Thyroid gland (tissue), 4 donors: ENCODE measurements at regions not wholly inside any gene's neighbourhood (a gene's known extent, or its start where the extent isn't known, plus 50 kb on each side); places are given as distances from the start of the nearest gene placed in this dataset.

ENCODE experiments used
- DNase-seq, 2 donors: peaks; one replicate each; pipeline ENCODE4 v3.0.0-alpha.2; 2019
- H3K27ac ChIP-seq, 3 donors: fragments of 200-600 bp; sonication (generic); 1 replicate in 2 of 3; 2 replicates in 1 of 3; pipeline ENCODE4 v1.5.1; 2016 to 2019; ENCODE audit warnings: mild to moderate bottlenecking in 1 of 3, moderate library complexity in 1 of 3
- H3K27me3 ChIP-seq: fragments of 200-600 bp; sonication (generic); one replicate; pipeline ENCODE4 v1.5.1; 2019
- H3K36me3 ChIP-seq, 2 donors: fragments of 200-600 bp; sonication (generic); one replicate each; pipeline ENCODE4 v1.5.1; 2016 to 2019
- H3K4me1 ChIP-seq, 2 donors: fragments of 200-600 bp; sonication (generic); one replicate each; pipeline ENCODE4 v1.5.1; 2017 to 2019
- H3K4me3 ChIP-seq, 3 donors: fragments of 200-600 bp; sonication (generic); replicated peaks in 1 of 3; 1 replicate in 2 of 3; 2 replicates in 1 of 3; pipeline ENCODE4 v1.5.1; 2016; ENCODE audit warnings: mild to moderate bottlenecking in 1 of 3
- H3K9me3 ChIP-seq: fragments of 200-600 bp; sonication (generic); one replicate; pipeline ENCODE4 v1.5.1; 2017
- POLR2A ChIP-seq, 2 donors: fragments of 450-650 bp; IDR thresholded peaks; one replicate each; pipeline ENCODE4 v1.6.1; 2017; ENCODE audit warnings: antibody characterized with exemption in 2 of 2, mild to moderate bottlenecking in 2 of 2, moderate library complexity in 1 of 2
- WGBS, 2 donors: methylation state at CpG; one replicate each; pipeline ENCODE4 v1.1.5; 2017; 5-methylcytosine and 5-hydroxymethylcytosine counted together
- intact Hi-C: fragments of 100-400 bp; cut with DNase I; formaldehyde crosslinking; loops from one replicate; pipeline ENCODE4 v1.15.1; 2023
- TF ChIP-seq, protein P1 (sequence below), 6 experiments: fragments of 200-600 bp in 3 of 6; fragments of 450-650 bp in 3 of 6; sonication (generic) in 3 of 6; IDR thresholded peaks; one replicate each; pipeline ENCODE4 v1.5.1; 2016 to 2019; ENCODE audit warnings: antibody characterized with exemption in 6 of 6, mild to moderate bottlenecking in 2 of 6, inconsistent platforms in 1 of 6, moderate library complexity in 1 of 6

GRCh38 chrX:20857746-20858145 is 516.5 kb upstream of the CNKSR2 start:
- no peak overlapping the region for H3K4me3 ChIP-seq
- intact Hi-C loops: no loop called here
- WGBS, 2 donors: 60 to 72% methylated on average over 3 of the region's 3 CpGs
- no peak overlapping the region for H3K27ac ChIP-seq
- no peaks in the 10 kb centered on the region for H3K27me3 ChIP-seq
- H3K36me3 ChIP-seq: no peaks in the 10 kb centered on the region
- TF ChIP-seq, protein P1, sequence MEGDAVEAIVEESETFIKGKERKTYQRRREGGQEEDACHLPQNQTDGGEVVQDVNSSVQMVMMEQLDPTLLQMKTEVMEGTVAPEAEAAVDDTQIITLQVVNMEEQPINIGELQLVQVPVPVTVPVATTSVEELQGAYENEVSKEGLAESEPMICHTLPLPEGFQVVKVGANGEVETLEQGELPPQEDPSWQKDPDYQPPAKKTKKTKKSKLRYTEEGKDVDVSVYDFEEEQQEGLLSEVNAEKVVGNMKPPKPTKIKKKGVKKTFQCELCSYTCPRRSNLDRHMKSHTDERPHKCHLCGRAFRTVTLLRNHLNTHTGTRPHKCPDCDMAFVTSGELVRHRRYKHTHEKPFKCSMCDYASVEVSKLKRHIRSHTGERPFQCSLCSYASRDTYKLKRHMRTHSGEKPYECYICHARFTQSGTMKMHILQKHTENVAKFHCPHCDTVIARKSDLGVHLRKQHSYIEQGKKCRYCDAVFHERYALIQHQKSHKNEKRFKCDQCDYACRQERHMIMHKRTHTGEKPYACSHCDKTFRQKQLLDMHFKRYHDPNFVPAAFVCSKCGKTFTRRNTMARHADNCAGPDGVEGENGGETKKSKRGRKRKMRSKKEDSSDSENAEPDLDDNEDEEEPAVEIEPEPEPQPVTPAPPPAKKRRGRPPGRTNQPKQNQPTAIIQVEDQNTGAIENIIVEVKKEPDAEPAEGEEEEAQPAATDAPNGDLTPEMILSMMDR (IDR thresholded peaks at IDR 0.05): no peak
- no peak for TF ChIP-seq POLR2A (IDR thresholded peaks at IDR 0.05)
- no peak for DNase-seq
- H3K4me1 ChIP-seq: no peaks in the 10 kb centered on the region
- no peaks in the 10 kb centered on the region for H3K9me3 ChIP-seq

- Histone ChIP-seq H3K27me3 (no peaks in the 10 kb centered on the region), H3K27ac (no peak overlapping the region), H3K9me3 (no peaks in the 10 kb centered on the region), H3K4me3 (no peak overlapping the region), H3K4me1 (no peaks in the 10 kb centered on the region), H3K36me3 (no peaks in the 10 kb centered on the region)
- DNase-seq: no peak
- 75 to 86% methylated on average over 1 to 2 of the region's 3 CpGs for WGBS, 2 donors
- intact Hi-C loops: no loop called here
- TF ChIP-seq POLR2A (IDR thresholded peaks at IDR 0.05): no peak
- TF ChIP-seq, protein P1 (IDR thresholded peaks at IDR 0.05): no peak
Observed at GRCh38 chrX:20838477-20838876, 535.7 kb upstream of the CNKSR2 start.

DNA sequence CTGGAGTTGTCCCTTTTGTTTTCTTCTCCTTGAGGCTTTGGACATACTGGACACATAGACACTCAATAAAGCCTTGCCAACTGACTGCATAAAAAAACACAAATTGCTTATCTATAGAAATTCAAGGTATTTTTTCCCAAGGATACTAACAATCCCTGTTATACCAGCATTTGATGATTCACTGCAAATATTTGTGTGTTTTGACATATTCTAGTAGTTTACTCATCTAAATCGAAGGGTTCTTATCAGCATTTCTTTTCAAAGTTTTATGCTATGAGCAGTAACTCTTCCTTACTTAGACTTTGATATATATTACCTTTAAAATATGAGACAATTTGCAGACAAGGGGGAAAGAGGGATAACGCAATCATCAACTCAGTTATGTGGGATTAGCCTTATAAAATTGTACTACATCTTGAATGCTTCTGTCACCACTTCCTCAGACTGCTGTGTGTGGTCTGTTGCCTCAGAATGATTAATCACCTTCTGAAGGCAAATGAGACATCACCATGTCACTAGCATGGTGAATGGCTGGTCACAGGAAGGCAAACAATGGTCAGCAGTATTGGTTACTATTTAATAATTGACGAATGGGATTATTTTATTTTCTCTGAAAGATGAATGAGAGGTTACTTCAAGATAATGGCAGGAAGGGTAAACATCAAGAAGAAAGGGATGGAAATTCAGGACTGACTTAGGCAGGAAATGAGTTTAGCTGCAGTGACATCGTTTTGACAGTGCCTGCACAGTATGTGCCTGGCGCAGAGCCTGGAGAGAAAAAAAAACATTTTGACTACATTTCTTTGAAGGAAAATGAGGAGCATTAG is 544.3 kb upstream of the CNKSR2 start:
- Histone ChIP-seq H3K9me3 (no peaks in the 10 kb centered on the region), H3K4me1 (no peaks in the 10 kb centered on the region), H3K4me3 (no peak overlapping the region), H3K36me3 (no peaks in the 10 kb centered on the region), H3K27ac (no peak overlapping the region), H3K27me3 (no peaks in the 10 kb centered on the region)
- intact Hi-C loops: no loop called here
- DNase-seq: no peak
- 49 to 61% methylated on average over 5 of the region's 5 CpGs for WGBS, 2 donors
- TF ChIP-seq, protein P1 (IDR thresholded peaks at IDR 0.05): no peak
- TF ChIP-seq POLR2A (IDR thresholded peaks at IDR 0.05): no peak

GRCh38 chrX:20825984-20826383 is 548.2 kb upstream of the CNKSR2 start:
- WGBS, 2 donors: 82 to 89% methylated on average over 2 of the region's 2 CpGs
- TF ChIP-seq, protein P1 (IDR thresholded peaks at IDR 0.05): no peak
- no peak for TF ChIP-seq POLR2A (IDR thresholded peaks at IDR 0.05)
- intact Hi-C loops: no loop called here
- Histone ChIP-seq H3K4me3 (no peak overlapping the region), H3K27me3 (no peaks in the 10 kb centered on the region), H3K9me3 (no peaks in the 10 kb centered on the region), H3K27ac (no peak overlapping the region), H3K36me3 (no peaks in the 10 kb centered on the region), H3K4me1 (no peaks in the 10 kb centered on the region)
- DNase-seq: no peak

- Histone ChIP-seq H3K27me3 (no peaks in the 10 kb centered on the region), H3K4me1 (no peaks in the 10 kb centered on the region), H3K9me3 (no peaks in the 10 kb centered on the region), H3K36me3 (no peaks in the 10 kb centered on the region), H3K4me3 (no peak overlapping the region), H3K27ac (no peak overlapping the region)
- intact Hi-C loops: no loop called here
- TF ChIP-seq, protein P1 (IDR thresholded peaks at IDR 0.05): no peak
- no peak for TF ChIP-seq POLR2A (IDR thresholded peaks at IDR 0.05)
- WGBS, 2 donors: 86 to 93% methylated on average over 1 of the region's 1 CpG
- no peak for DNase-seq
Observed at GRCh38 chrX:20803971-20804370, 537.3 kb upstream of the RPS6KA3 start.
